IMR-90 (cell line): ENCODE measurements at regions not wholly inside any gene's neighbourhood (a gene's known extent, or its start where the extent isn't known, plus 50 kb on each side); places are given as distances from the start of the nearest gene placed in this dataset.

Experiments used
- ATAC-seq: fragments of 200-7000 bp; cut with Tn5 transposase; 2 replicates; pipeline ENCODE4 v1.9.1; 2020; ENCODE audit warnings: low read depth, mild to moderate bottlenecking, moderate library complexity
- BruUV-seq: library from RNA; stranded (reverse); fragments of 400-500 nt; replicated peaks from 2 replicates; lab custom pipeline; 2021; lab: Mats Ljungman, UMichigan
- CTCF ChIA-PET: fragments of 300-600 bp; formaldehyde crosslinking; extraction: SDS; loops from one replicate; lab custom pipeline; 2021; ENCODE audit warnings: antibody characterized with exemption; lab: Yijun Ruan, JAX
- POLR2A ChIA-PET: fragments of 300-600 bp; sonication (Branson Sonifier 250); formaldehyde crosslinking; loops from one replicate; lab custom pipeline; 2022; ENCODE audit warnings: antibody characterized with exemption; ENCODE audit not compliant: unreplicated experiment; lab: Charles Lee
- DNase-seq: peaks from one replicate; pipeline ENCODE4 v3.0.0; 2013
- H2AFZ ChIP-seq: replicated peaks from 2 replicates; pipeline ENCODE3; 2013; ENCODE audit warnings: low read length, mild to moderate bottlenecking; ENCODE audit not compliant: poor library complexity
- H2AK5ac ChIP-seq: 2 replicates; pipeline ENCODE4 v1.6.1; 2013; ENCODE audit warnings: low read depth, low read length, inconsistent platforms
- H2AK9ac ChIP-seq: replicated peaks from 2 replicates; pipeline ENCODE3; 2013; ENCODE audit warnings: mild to moderate bottlenecking, low read depth, low read length, moderate library complexity; ENCODE audit not compliant: poor library complexity
- H2BK120ac ChIP-seq: 2 replicates; pipeline ENCODE4 v1.6.1; 2013; ENCODE audit warnings: low read depth, low read length, inconsistent platforms
- H2BK15ac ChIP-seq: 3 replicates; pipeline ENCODE4 v1.6.1; 2013; ENCODE audit warnings: low read depth, low read length, inconsistent platforms
- H2BK20ac ChIP-seq: 2 replicates; pipeline ENCODE4 v1.6.1; 2013; ENCODE audit warnings: low read depth, mild to moderate bottlenecking, inconsistent platforms, low read length, moderate library complexity
- H2BK5ac ChIP-seq: 2 replicates; pipeline ENCODE4 v1.6.1; 2013; ENCODE audit warnings: mild to moderate bottlenecking, low read depth, low read length, inconsistent platforms; ENCODE audit not compliant: poor library complexity, severe bottlenecking
- H3K14ac ChIP-seq: replicated peaks from 2 replicates; pipeline ENCODE4 v1.6.1; 2013; ENCODE audit warnings: low read depth, low read length, inconsistent platforms
- H3K18ac ChIP-seq: 2 replicates; pipeline ENCODE4 v1.6.1; 2013; ENCODE audit warnings: low read depth, low read length, control low read depth
- H3K23ac ChIP-seq: 2 replicates; pipeline ENCODE4 v1.6.1; 2013; ENCODE audit warnings: low read depth, low read length, inconsistent platforms
- H3K27ac ChIP-seq: 2 replicates; pipeline ENCODE4 v1.5.1; 2013; ENCODE audit warnings: mild to moderate bottlenecking, control low read depth, low read length; ENCODE audit not compliant: insufficient read depth
- H3K27me3 ChIP-seq: 2 replicates; pipeline ENCODE4 v1.6.1; 2013; ENCODE audit warnings: low read length; ENCODE audit not compliant: control insufficient read depth, insufficient read depth
- H3K36me3 ChIP-seq: 2 replicates; pipeline ENCODE4 v1.6.1; 2013; ENCODE audit warnings: low read length, mixed read lengths; ENCODE audit not compliant: control insufficient read depth, insufficient read depth
- H3K4ac ChIP-seq: 2 replicates; pipeline ENCODE4 v1.6.1; 2013; ENCODE audit warnings: low read depth, low read length, inconsistent platforms
- H3K4me1 ChIP-seq: 2 replicates; pipeline ENCODE4 v1.6.1; 2013; ENCODE audit warnings: low read length, mixed read lengths; ENCODE audit not compliant: control insufficient read depth, insufficient read depth
- H3K4me2 ChIP-seq: 2 replicates; pipeline ENCODE4 v1.6.1; 2013; ENCODE audit warnings: low read depth, mild to moderate bottlenecking, control low read depth, low read length, moderate library complexity
- H3K4me3 ChIP-seq: 2 replicates; pipeline ENCODE4 v1.5.1; 2013; ENCODE audit warnings: low read depth, mild to moderate bottlenecking, control low read depth, low read length, moderate library complexity; ENCODE audit not compliant: insufficient read depth
- H3K56ac ChIP-seq: 2 replicates; pipeline ENCODE4 v1.6.1; 2013; ENCODE audit warnings: low read length, inconsistent platforms; ENCODE audit not compliant: insufficient read depth; ENCODE audit errors: extremely low read depth
- H3K79me1 ChIP-seq, 2 experiments: 2 replicates each; pipeline ENCODE4 v1.6.1; 2013; ENCODE audit warnings: low read length in 2 of 2, inconsistent platforms in 1 of 2, low read depth in 1 of 2
- H3K9ac ChIP-seq: 2 replicates; pipeline ENCODE4 v1.6.1; 2013; ENCODE audit warnings: low read depth, low read length, control low read depth
- H3K9me1 ChIP-seq: 2 replicates; pipeline ENCODE4 v1.6.1; 2013; ENCODE audit warnings: low read length, inconsistent platforms; ENCODE audit not compliant: insufficient read depth
- H3K9me3 ChIP-seq: 2 replicates; pipeline ENCODE4 v1.6.1; 2013; ENCODE audit warnings: low read length; ENCODE audit not compliant: control insufficient read depth, insufficient read depth
- H4K20me1 ChIP-seq: 2 replicates; pipeline ENCODE4 v1.6.1; 2013; ENCODE audit warnings: low read length, inconsistent platforms; ENCODE audit not compliant: insufficient read depth
- H4K5ac ChIP-seq: 2 replicates; pipeline ENCODE4 v1.6.1; 2013; ENCODE audit warnings: mild to moderate bottlenecking, low read depth, low read length, control low read depth
- H4K8ac ChIP-seq, 2 experiments: 2 replicates each; pipeline ENCODE4 v1.6.1; 2013; ENCODE audit warnings: low read depth in 2 of 2, low read length in 2 of 2, control low read depth in 1 of 2, inconsistent platforms in 1 of 2
- H4K91ac ChIP-seq: 2 replicates; pipeline ENCODE4 v1.6.1; 2013; ENCODE audit warnings: low read depth, low read length, inconsistent platforms; ENCODE audit not compliant: insufficient read depth
- BHLHE40 ChIP-seq: fragments of 150-350 bp; IDR thresholded peaks from 2 replicates; pipeline ENCODE4 v1.6.1; 2016; ENCODE audit warnings: mild to moderate bottlenecking, low read depth, low read length
- CEBPB ChIP-seq: IDR thresholded peaks from 2 replicates; pipeline ENCODE4 v1.6.1; 2012; ENCODE audit warnings: low read depth, low read length, improper control_type of control experiment
- CHD1 ChIP-seq: IDR thresholded peaks from 2 replicates; pipeline ENCODE4 v1.6.1; 2012; ENCODE audit warnings: low read depth, low read length, improper control_type of control experiment
- CTCF ChIP-seq: conservative IDR thresholded peaks from 2 replicates; pipeline ENCODE4 v1.5.1; 2012; ENCODE audit warnings: mild to moderate bottlenecking, low read depth, low read length, improper control_type of control experiment
- ELK1 ChIP-seq: fragments of 150-350 bp; IDR thresholded peaks from 2 replicates; pipeline ENCODE4 v1.6.1; 2016; ENCODE audit warnings: low read depth, mild to moderate bottlenecking, low read length, moderate library complexity, borderline replicate concordance
- FOS ChIP-seq: fragments of 150-350 bp; IDR thresholded peaks from 2 replicates; pipeline ENCODE4 v1.6.1; 2016; ENCODE audit warnings: low read depth, low read length
- MAFK ChIP-seq: IDR thresholded peaks from 2 replicates; pipeline ENCODE4 v1.6.1; 2012; ENCODE audit warnings: low read depth, low read length, improper control_type of control experiment
- MAZ ChIP-seq: IDR thresholded peaks from 2 replicates; pipeline ENCODE4 v1.6.1; 2012; ENCODE audit warnings: low read depth, mild to moderate bottlenecking, low read length, improper control_type of control experiment, moderate library complexity, borderline replicate concordance
- MXI1 ChIP-seq: IDR thresholded peaks from 2 replicates; pipeline ENCODE4 v1.6.1; 2012; ENCODE audit warnings: low read depth, mild to moderate bottlenecking, low read length, moderate library complexity, borderline replicate concordance
- NFE2L2 ChIP-seq: fragments of 150-350 bp; IDR thresholded peaks from 2 replicates; pipeline ENCODE4 v1.6.1; 2016; ENCODE audit warnings: low read depth, mild to moderate bottlenecking, low read length
- POLR2A ChIP-seq: IDR thresholded peaks from 2 replicates; pipeline ENCODE4 v1.6.1; 2012; ENCODE audit warnings: mild to moderate bottlenecking, low read depth, low read length
- RAD21 ChIP-seq: IDR thresholded peaks from 2 replicates; pipeline ENCODE4 v1.6.1; 2012; ENCODE audit warnings: low read length, improper control_type of control experiment
- RCOR1 ChIP-seq: IDR thresholded peaks from 2 replicates; pipeline ENCODE4 v1.6.1; 2012; ENCODE audit warnings: mild to moderate bottlenecking, low read length, improper control_type of control experiment; ENCODE audit not compliant: insufficient replicate concordance
- RFX5 ChIP-seq: IDR thresholded peaks from 2 replicates; pipeline ENCODE4 v1.8.0; 2012; ENCODE audit warnings: low read depth, mild to moderate bottlenecking, low read length, moderate library complexity
- SMC3 ChIP-seq: fragments of 150-350 bp; IDR thresholded peaks from 2 replicates; pipeline ENCODE4 v1.6.1; 2016; ENCODE audit warnings: low read depth, mild to moderate bottlenecking, antibody characterized with exemption, low read length, moderate library complexity
- USF2 ChIP-seq: fragments of 150-350 bp; IDR thresholded peaks from 2 replicates; pipeline ENCODE4 v1.6.1; 2017; ENCODE audit warnings: mild to moderate bottlenecking, antibody characterized with exemption, low read length, low read depth
- WGBS, 2 experiments: methylation state at CpG; one replicate each; pipeline versions ENCODE4 v1.1.5 to v1.1.7; 2013; ENCODE audit warnings: missing lambda C conversion rate in 2 of 2; ENCODE audit not compliant: insufficient read length in 1 of 2; ENCODE audit errors: extremely low coverage in 2 of 2; 5-methylcytosine and 5-hydroxymethylcytosine counted together
- dilution Hi-C: fragments of 300-500 bp; cut with HindIII; formaldehyde crosslinking; loops from one replicate; pipeline ENCODE4 v1.14.3; 2018; ENCODE audit warnings: low sequenced_read_pairs; ENCODE audit not compliant: unreplicated experiment
- in situ Hi-C: fragments of 300-500 bp; cut with MboI; formaldehyde crosslinking; loops from 3 replicates; pipeline ENCODE4 v1.14.3; 2019; ENCODE audit warnings: low sequenced_read_pairs, inconsistent platforms, mixed read lengths
- intact Hi-C: fragments of 100-400 bp; cut with micrococcal nuclease; formaldehyde crosslinking; loops from 2 replicates; pipeline ENCODE4 v1.10.0; 2022

GRCh38 chr6:73879501-73880293 is 183.7 kb downstream of the CD109 start:
- Histone ChIP-seq H3K4me1 (peaks cover 2% of the 10 kb centered on the region; the same call in 1 of the 2 replicates), H3K9ac (no peak overlapping the region), H4K8ac (no peak overlapping the region), H3K9me3 (no peaks in the 10 kb centered on the region), H3K4me3 (no peak overlapping the region), H2AFZ (no peak overlapping the region), H3K4me2 (no peak overlapping the region), H2BK120ac (no peak overlapping the region), H3K27me3 (no peaks in the 10 kb centered on the region), H2BK5ac (no peak overlapping the region), H2BK20ac (no peak overlapping the region), H4K20me1 (no peaks in the 10 kb centered on the region), H3K23ac (no peak overlapping the region), H3K18ac (no peak overlapping the region), H2AK5ac (no peak overlapping the region), H2BK15ac (no peak overlapping the region), H2AK9ac (no peak overlapping the region), H3K56ac (no peak overlapping the region), H3K79me1 (no peaks in the 10 kb centered on the region), H3K4ac (no peak overlapping the region), H3K27ac (peak overlapping the region; percentile 33; the same call in 1 of the 2 replicates), H4K5ac (no peak overlapping the region), H3K36me3 (no peaks in the 10 kb centered on the region), H4K91ac (no peak overlapping the region), H3K9me1 (peaks cover 4% of the 10 kb centered on the region; the same call in 1 of the 2 replicates), H3K14ac (no peak overlapping the region)
- BruUV-seq = no TSS peak
- no peak for ATAC-seq
- WGBS, 2 experiments = no CpG with 5 or more reads among the region's 8 CpGs
- ChIA-PET CTCF (no interaction called here), POLR2A (no interaction called here)
- DNase-seq = no peak
- no peak for TF ChIP-seq MAZ
- TF ChIP-seq MAFK = no peak
- no peak for TF ChIP-seq POLR2A
- TF ChIP-seq CTCF = no peak
- no peak for TF ChIP-seq SMC3
- TF ChIP-seq NFE2L2 = no peak
- no peak for TF ChIP-seq CEBPB
- TF ChIP-seq ELK1 = no peak
- no peak for TF ChIP-seq FOS
- no peak for TF ChIP-seq RFX5
- no peak for TF ChIP-seq RCOR1
- no peak for TF ChIP-seq USF2
- TF ChIP-seq RAD21 = no peak
- TF ChIP-seq CHD1 = no peak
- no peak for TF ChIP-seq BHLHE40
- TF ChIP-seq MXI1 = no peak
- intact Hi-C loops = no loop called here
- dilution Hi-C loops = no loop called here
- in situ Hi-C loops = no loop called here
